H1 (cell line): ENCODE measurements at regions not wholly inside any gene's neighbourhood (a gene's known extent, or its start where the extent isn't known, plus 50 kb on each side); places are given as distances from the start of the nearest gene placed in this dataset.

Source experiments
- CTCF ChIA-PET: fragments of 300-600 bp; sonication (Branson Sonifier 250); formaldehyde crosslinking; loops from one replicate; lab custom pipeline; 2021; ENCODE audit not compliant: partially characterized antibody; lab: Charles Lee
- POLR2A ChIA-PET: fragments of 300-600 bp; sonication (Branson Sonifier 250); formaldehyde crosslinking; loops from one replicate; lab custom pipeline; 2021; ENCODE audit warnings: inconsistent platforms; ENCODE audit not compliant: partially characterized antibody; lab: Charles Lee
- DNase-seq, 2 experiments: peaks; one replicate each; pipeline versions ENCODE4 v3.0.0 to v3.0.0-alpha.2; 2010 to 2022; ENCODE audit warnings: low spot score in 2 of 2, low read depth in 1 of 2, mixed read lengths in 1 of 2
- FAIRE-seq: peaks from 2 replicates; lab custom pipeline; 2011; peaks lifted over from hg19 to GRCh38; lab: Jason Lieb, UNC
- H2AFZ ChIP-seq: 2 replicates; pipeline ENCODE4 v1.8.1; 2012; ENCODE audit warnings: low read length, inconsistent platforms
- H2AK5ac ChIP-seq: 2 replicates; pipeline ENCODE4 v1.6.1; 2013; ENCODE audit warnings: low read depth, low read length
- H2BK120ac ChIP-seq: replicated peaks from 2 replicates; pipeline ENCODE3; 2013; ENCODE audit warnings: low read depth, low read length, inconsistent platforms
- H2BK12ac ChIP-seq: 2 replicates; pipeline ENCODE4 v1.6.1; 2013; ENCODE audit warnings: low read depth, low read length
- H2BK15ac ChIP-seq: 2 replicates; pipeline ENCODE4 v1.6.1; 2013; ENCODE audit warnings: low read length
- H2BK20ac ChIP-seq: 2 replicates; pipeline ENCODE4 v1.6.1; 2013; ENCODE audit warnings: low read length
- H2BK5ac ChIP-seq: 2 replicates; pipeline ENCODE4 v1.6.1; 2013; ENCODE audit warnings: low read depth, low read length
- H3K14ac ChIP-seq: 2 replicates; pipeline ENCODE4 v1.6.1; 2013; ENCODE audit warnings: inconsistent platforms; ENCODE audit not compliant: insufficient read length
- H3K18ac ChIP-seq: 2 replicates; pipeline ENCODE4 v1.6.1; 2013; ENCODE audit warnings: low read length; ENCODE audit errors: extremely low read depth
- H3K23ac ChIP-seq: 2 replicates; pipeline ENCODE4 v1.6.1; 2013; ENCODE audit warnings: inconsistent platforms; ENCODE audit not compliant: insufficient read length
- H3K23me2 ChIP-seq: 2 replicates; pipeline ENCODE4 v1.6.1; 2013; ENCODE audit warnings: low read depth, low read length
- H3K27ac ChIP-seq: 2 replicates; pipeline ENCODE4 v1.6.1; 2011; ENCODE audit warnings: low read depth, low read length, inconsistent platforms
- H3K27me3 ChIP-seq, 4 experiments: replicated peaks in 1 of 4; 1 replicate in 1 of 4; 2 replicates in 3 of 4; pipeline versions ENCODE4 v1.6.1 to v1.8.1; 2011 to 2013; ENCODE audit warnings: low read length in 3 of 4, mild to moderate bottlenecking in 3 of 4, inconsistent platforms in 2 of 4, mixed read lengths in 2 of 4, moderate library complexity in 1 of 4; ENCODE audit not compliant: control insufficient read depth in 3 of 4, insufficient read depth in 3 of 4; ENCODE audit errors: extremely low read depth in 1 of 4
- H3K36me3 ChIP-seq, 4 experiments: 2 replicates each; pipeline versions ENCODE4 v1.6.1 to v1.8.1; 2011 to 2013; ENCODE audit warnings: mild to moderate bottlenecking in 4 of 4, low read length in 3 of 4, moderate library complexity in 2 of 4, control low read depth in 1 of 4, inconsistent platforms in 1 of 4; ENCODE audit not compliant: insufficient read depth in 4 of 4, control insufficient read depth in 2 of 4
- H3K4ac ChIP-seq: replicated peaks from 2 replicates; pipeline ENCODE3; 2013; ENCODE audit warnings: low read length, low read depth, mixed read lengths, inconsistent platforms; ENCODE audit not compliant: insufficient read length
- H3K4me1 ChIP-seq, 4 experiments: replicated peaks in 1 of 4; 1 replicate in 1 of 4; 2 replicates in 3 of 4; pipeline versions ENCODE4 v1.6.1 to v1.8.1; 2011 to 2013; ENCODE audit warnings: low read length in 3 of 4, inconsistent platforms in 2 of 4, mixed read lengths in 1 of 4; ENCODE audit not compliant: insufficient read depth in 4 of 4, control insufficient read depth in 3 of 4
- H3K4me2 ChIP-seq, 2 experiments: 2 replicates each; pipeline versions ENCODE4 v1.6.1 to v1.8.1; 2011 to 2013; ENCODE audit warnings: low read depth in 2 of 2, low read length in 2 of 2, control low read depth in 1 of 2, inconsistent platforms in 1 of 2, mild to moderate bottlenecking in 1 of 2; ENCODE audit not compliant: insufficient read depth in 1 of 2
- H3K4me3 ChIP-seq, 4 experiments: fragments of 200-600, 300-600 bp in 1 of 4; sonication (generic), shearing (Covaris generic), sonication (Bioruptor Twin) in 1 of 4; 2 replicates each; pipeline versions ENCODE4 v1.5.1 to v1.8.1; 2011 to 2016; ENCODE audit warnings: low read length in 4 of 4, low read depth in 3 of 4, control low read depth in 2 of 4, inconsistent platforms in 2 of 4, mild to moderate bottlenecking in 2 of 4, mixed read lengths in 1 of 4, moderate library complexity in 1 of 4; ENCODE audit not compliant: insufficient read depth in 2 of 4; ENCODE audit errors: extremely low read depth in 1 of 4
- H3K56ac ChIP-seq: replicated peaks from 2 replicates; pipeline ENCODE3; 2013; ENCODE audit warnings: low read depth, mild to moderate bottlenecking, mixed read lengths, low read length, inconsistent platforms; ENCODE audit not compliant: insufficient read length
- H3K79me1 ChIP-seq: 2 replicates; pipeline ENCODE4 v1.6.1; 2013; ENCODE audit warnings: low read depth, low read length, control low read depth
- H3K79me2 ChIP-seq, 2 experiments: 2 replicates each; pipeline versions ENCODE4 v1.6.1 to v1.8.1; 2012 to 2013; ENCODE audit warnings: low read length in 2 of 2, mild to moderate bottlenecking in 2 of 2, inconsistent platforms in 1 of 2; ENCODE audit not compliant: insufficient read depth in 2 of 2, control insufficient read depth in 1 of 2
- H3K9ac ChIP-seq, 4 experiments: replicated peaks in 1 of 4; 1 replicate in 1 of 4; 2 replicates in 3 of 4; pipeline versions ENCODE4 v1.6.1 to v1.8.1; 2011 to 2013; ENCODE audit warnings: low read depth in 3 of 4, low read length in 3 of 4, control low read depth in 2 of 4, mild to moderate bottlenecking in 2 of 4, moderate library complexity in 2 of 4, inconsistent platforms in 1 of 4; ENCODE audit errors: extremely low read depth in 1 of 4
- H3K9me3 ChIP-seq, 2 experiments: 2 replicates each; pipeline versions ENCODE4 v1.6.1 to v1.8.1; 2012 to 2013; ENCODE audit warnings: mild to moderate bottlenecking in 2 of 2, moderate library complexity in 2 of 2, control low read depth in 1 of 2, inconsistent platforms in 1 of 2, low read depth in 1 of 2, low read length in 1 of 2, mixed read lengths in 1 of 2; ENCODE audit not compliant: insufficient read depth in 2 of 2
- H4K20me1 ChIP-seq, 2 experiments: replicated peaks in 1 of 2; 2 replicates each; pipeline versions ENCODE3 to v1.8.1; 2011 to 2013; ENCODE audit warnings: inconsistent platforms in 2 of 2, low read length in 2 of 2, mild to moderate bottlenecking in 1 of 2; ENCODE audit not compliant: insufficient read depth in 2 of 2, control insufficient read depth in 1 of 2
- H4K5ac ChIP-seq: 2 replicates; pipeline ENCODE4 v1.6.1; 2013; ENCODE audit warnings: low read length, low read depth, mixed read lengths, inconsistent platforms; ENCODE audit not compliant: insufficient read length
- H4K8ac ChIP-seq: 2 replicates; pipeline ENCODE4 v1.8.0; 2013; ENCODE audit warnings: mild to moderate bottlenecking, moderate library complexity, low read length, inconsistent platforms; ENCODE audit not compliant: insufficient read depth; ENCODE audit errors: extremely low read depth
- H4K91ac ChIP-seq: replicated peaks from 2 replicates; pipeline ENCODE3; 2013; ENCODE audit warnings: low read length, mixed read lengths, inconsistent platforms; ENCODE audit not compliant: insufficient read length
- BACH1 ChIP-seq: IDR thresholded peaks from 2 replicates; pipeline ENCODE4 v1.6.1; 2012; ENCODE audit warnings: low read length, improper control_type of control experiment
- CEBPB ChIP-seq: IDR thresholded peaks from 2 replicates; pipeline ENCODE4 v1.6.1; 2012; ENCODE audit warnings: low read depth, low read length
- CREB1 ChIP-seq: IDR thresholded peaks from 2 replicates; pipeline ENCODE4 v1.6.1; 2012; ENCODE audit warnings: inconsistent platforms
- EP300 ChIP-seq, 2 experiments: IDR thresholded peaks; 1 replicate in 1 of 2; 2 replicates in 1 of 2; pipeline ENCODE4 v1.6.1; 2011 to 2012; ENCODE audit warnings: low read depth in 2 of 2, low read length in 2 of 2, mild to moderate bottlenecking in 2 of 2, borderline replicate concordance in 1 of 2, inconsistent platforms in 1 of 2, moderate library complexity in 1 of 2
- FOSL1 ChIP-seq: IDR thresholded peaks from 2 replicates; pipeline ENCODE4 v1.6.1; 2011; ENCODE audit warnings: mild to moderate bottlenecking, low read depth, low read length, moderate library complexity; ENCODE audit not compliant: insufficient read depth
- KDM4A ChIP-seq: IDR thresholded peaks from one replicate; pipeline ENCODE4 v1.7.1; 2012; ENCODE audit warnings: low read depth, mild to moderate bottlenecking, moderate library complexity, low read length, inconsistent platforms; ENCODE audit not compliant: severe bottlenecking
- PHF8 ChIP-seq: fragments of 200-600 bp; sonication (generic); conservative IDR thresholded peaks from 2 replicates; pipeline ENCODE4 v1.7.1; 2012; ENCODE audit warnings: low read depth, mild to moderate bottlenecking, inconsistent platforms, low read length, moderate library complexity
- POU5F1 ChIP-seq: IDR thresholded peaks from 2 replicates; pipeline ENCODE4 v1.6.1; 2011; ENCODE audit warnings: low read depth, mild to moderate bottlenecking, low read length, moderate library complexity
- RXRA ChIP-seq: IDR thresholded peaks from 2 replicates; pipeline ENCODE4 v1.6.1; 2011; ENCODE audit warnings: low read depth, mild to moderate bottlenecking, low read length, moderate library complexity; ENCODE audit not compliant: insufficient read depth
- SP2 ChIP-seq: IDR thresholded peaks from 2 replicates; pipeline ENCODE4 v1.6.1; 2012; ENCODE audit warnings: mild to moderate bottlenecking, low read length, inconsistent platforms
- SUZ12 ChIP-seq: fragments of 200-600 bp; sonication (generic); IDR thresholded peaks from 2 replicates; pipeline ENCODE4 v1.6.1; 2012; ENCODE audit warnings: mild to moderate bottlenecking, inconsistent platforms, low read length, moderate library complexity, mixed read lengths
- TBP ChIP-seq: IDR thresholded peaks from 2 replicates; pipeline ENCODE4 v1.6.1; 2011; ENCODE audit warnings: low read depth, low read length, improper control_type of control experiment
- TEAD4 ChIP-seq: IDR thresholded peaks from 2 replicates; pipeline ENCODE4 v1.6.1; 2012; ENCODE audit warnings: low read depth, low read length, inconsistent platforms, mixed read lengths
- USF2 ChIP-seq: IDR thresholded peaks from 2 replicates; pipeline ENCODE4 v1.6.1; 2011; ENCODE audit warnings: low read length, improper control_type of control experiment
- WGBS, 2 experiments: shearing (Covaris generic) in 1 of 2; methylation state at CpG; one replicate each; pipeline versions ENCODE4 v1.1.6 to v1.1.7; 2013 to 2015; ENCODE audit warnings: low lambda C conversion rate in 2 of 2, mixed read lengths in 2 of 2, inconsistent platforms in 1 of 2, low coverage in 1 of 2, missing lambda C conversion rate in 1 of 2; ENCODE audit not compliant: insufficient replicate concordance in 2 of 2, insufficient coverage in 1 of 2, insufficient read length in 1 of 2; ENCODE audit errors: extremely low coverage in 1 of 2, missing lambda C conversion rate in 1 of 2; 5-methylcytosine and 5-hydroxymethylcytosine counted together

- H3K79me2 ChIP-seq = no peaks in the 10 kb centered on the region
- no peak for DNase-seq
- H3K4me1 ChIP-seq = no peaks in the 10 kb centered on the region
- no peak overlapping the region for H2BK20ac ChIP-seq
- H4K8ac ChIP-seq = no peak overlapping the region
- no peak overlapping the region for H4K91ac ChIP-seq
- no peak overlapping the region for H2AFZ ChIP-seq
- H4K20me1 ChIP-seq = no peaks in the 10 kb centered on the region
- H3K4me3 ChIP-seq = no peak overlapping the region
- no peak overlapping the region for H2BK5ac ChIP-seq
- no peak overlapping the region for H3K23ac ChIP-seq
- H3K56ac ChIP-seq = no peak overlapping the region
- no peaks in the 10 kb centered on the region for H3K79me1 ChIP-seq
- H3K18ac ChIP-seq = no peak overlapping the region
- no peak overlapping the region for H2BK15ac ChIP-seq
- 55% methylated on average over 2 of the region's 2 CpGs; no CpG with 5 or more reads in 1 of the 2 experiments for WGBS, 2 experiments
- H3K27me3 ChIP-seq = no peaks in the 10 kb centered on the region
- FAIRE-seq = no peak
- no peak overlapping the region for H3K4me2 ChIP-seq
- no peak overlapping the region for H3K4ac ChIP-seq
- H4K5ac ChIP-seq = no peak overlapping the region
- H3K23me2 ChIP-seq = no peaks in the 10 kb centered on the region
- no peak overlapping the region for H2AK5ac ChIP-seq
- no peak overlapping the region for H3K9ac ChIP-seq
- ChIA-PET POLR2A (no interaction called here), CTCF (no interaction called here)
- H3K14ac ChIP-seq = no peak overlapping the region
- H3K36me3 ChIP-seq = no peaks in the 10 kb centered on the region
- no peaks in the 10 kb centered on the region for H3K9me3 ChIP-seq
- H3K27ac ChIP-seq = no peak overlapping the region
- no peak overlapping the region for H2BK12ac ChIP-seq
- TF ChIP-seq TBP (no peak), RXRA (no peak), SP2 (no peak), KDM4A (no peak), TEAD4 (no peak), BACH1 (no peak), CREB1 (no peak), PHF8 (no peak), FOSL1 (no peak), USF2 (no peak), SUZ12 (no peak), POU5F1 (no peak), EP300 (IDR thresholded peaks at IDR 0.05; ENCODE audit: borderline replicate concordance in 1 of 2, low read depth in 2 of 2, low read length in 2 of 2) (no peak), CEBPB (no peak)
- TF ChIP-seq, all 59 proteins: peak for 0
- no peak overlapping the region for H2BK120ac ChIP-seq
Measured at GRCh38 chr1:233549404-233549803, 64.5 kb upstream of the KCNK1 start.
